Loucy (cell line): ENCODE measurements at regions not wholly inside any gene's neighbourhood (a gene's known extent, or its start where the extent isn't known, plus 50 kb on each side); places are given as distances from the start of the nearest gene placed in this dataset.

Source experiments
- EZH2phosphoT487 ChIP-seq: fragments of 200-600 bp; IDR thresholded peaks from 2 replicates; pipeline ENCODE4 v1.6.1; 2018; ENCODE audit warnings: antibody characterized with exemption, mild to moderate bottlenecking, moderate library complexity, borderline replicate concordance
- TF ChIP-seq, protein P1 (sequence below): fragments of 200-600 bp; sonication (generic); conservative IDR thresholded peaks from 2 replicates; pipeline ENCODE4 v1.5.1; 2014; ENCODE audit warnings: mild to moderate bottlenecking, antibody characterized with exemption, low read length

DNA sequence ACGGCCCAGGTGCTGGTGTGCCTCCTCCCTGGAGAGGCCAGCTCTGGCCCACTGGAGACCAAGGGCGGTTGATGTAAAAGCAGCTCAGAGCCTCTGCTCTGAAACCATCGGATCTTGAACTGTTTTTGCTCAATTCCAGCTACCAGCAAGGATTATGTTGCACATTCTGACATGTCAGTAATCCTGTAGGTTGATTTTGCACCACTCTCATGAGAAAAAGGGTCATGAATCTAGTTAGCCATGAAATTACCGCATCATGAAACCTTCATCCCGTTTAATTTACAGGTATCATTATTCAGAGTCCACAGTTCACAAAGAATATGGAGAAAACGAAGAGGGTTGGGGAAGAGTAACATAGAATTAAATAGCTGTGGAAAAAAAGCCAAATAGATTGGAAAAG is 120.4 kb upstream of the NSMCE3 start:
- TF ChIP-seq EZH2phosphoT487: no peak
- TF ChIP-seq, protein P1, sequence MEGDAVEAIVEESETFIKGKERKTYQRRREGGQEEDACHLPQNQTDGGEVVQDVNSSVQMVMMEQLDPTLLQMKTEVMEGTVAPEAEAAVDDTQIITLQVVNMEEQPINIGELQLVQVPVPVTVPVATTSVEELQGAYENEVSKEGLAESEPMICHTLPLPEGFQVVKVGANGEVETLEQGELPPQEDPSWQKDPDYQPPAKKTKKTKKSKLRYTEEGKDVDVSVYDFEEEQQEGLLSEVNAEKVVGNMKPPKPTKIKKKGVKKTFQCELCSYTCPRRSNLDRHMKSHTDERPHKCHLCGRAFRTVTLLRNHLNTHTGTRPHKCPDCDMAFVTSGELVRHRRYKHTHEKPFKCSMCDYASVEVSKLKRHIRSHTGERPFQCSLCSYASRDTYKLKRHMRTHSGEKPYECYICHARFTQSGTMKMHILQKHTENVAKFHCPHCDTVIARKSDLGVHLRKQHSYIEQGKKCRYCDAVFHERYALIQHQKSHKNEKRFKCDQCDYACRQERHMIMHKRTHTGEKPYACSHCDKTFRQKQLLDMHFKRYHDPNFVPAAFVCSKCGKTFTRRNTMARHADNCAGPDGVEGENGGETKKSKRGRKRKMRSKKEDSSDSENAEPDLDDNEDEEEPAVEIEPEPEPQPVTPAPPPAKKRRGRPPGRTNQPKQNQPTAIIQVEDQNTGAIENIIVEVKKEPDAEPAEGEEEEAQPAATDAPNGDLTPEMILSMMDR: no peak
